ENCODE measurements at regions not wholly inside any gene's neighbourhood (a gene's known extent, or its start where the extent isn't known, plus 50 kb on each side); places are given as distances from the start of the nearest gene placed in this dataset.

- DNase-seq (ENCODE audit: low spot score) = no peak
Observed at GRCh38 chr10:65501259-65501658, 1424.6 kb upstream of the LRRTM3 start.

- no peak for DNase-seq (ENCODE audit: low spot score)
Observed at GRCh38 chr10:65518379-65518778, 1407.5 kb upstream of the LRRTM3 start.

DNA sequence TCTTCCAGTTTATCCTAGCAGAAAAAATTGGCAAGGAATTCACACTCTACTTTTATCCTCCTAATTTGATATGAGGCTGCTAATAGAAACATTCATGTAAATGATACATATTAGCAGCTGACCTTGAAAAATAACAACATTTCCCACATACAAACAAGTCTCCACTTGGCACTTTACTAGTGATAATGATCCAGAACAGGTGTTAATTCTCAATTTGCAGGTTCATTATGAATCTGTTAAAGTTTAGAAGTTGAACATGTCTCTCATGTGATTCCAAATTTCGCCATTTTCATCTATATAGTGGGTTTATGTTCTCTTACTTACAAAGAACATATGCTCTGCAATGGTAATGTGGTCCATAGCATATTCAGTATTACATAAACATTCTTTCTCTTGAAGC lies 1396.8 kb upstream of the LRRTM3 start:
- no peak for DNase-seq (ENCODE audit: low spot score)

DNA sequence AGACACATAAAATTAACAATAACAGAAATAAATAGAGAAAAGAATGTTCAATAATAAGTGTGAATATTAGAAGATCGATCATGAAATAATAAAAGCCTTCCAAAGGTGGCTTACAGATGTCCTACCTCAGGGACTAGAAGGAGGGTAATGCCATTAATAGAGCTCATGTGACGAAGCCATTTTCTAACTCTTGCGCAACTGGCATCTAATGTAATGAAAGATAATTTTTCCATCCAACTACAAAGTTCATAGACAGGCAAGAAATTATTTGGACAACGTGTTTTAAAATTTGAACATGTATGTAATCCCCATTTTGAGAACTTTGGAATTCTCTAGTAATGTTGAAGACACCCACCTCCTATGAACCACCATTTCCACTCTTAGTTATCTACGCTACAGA lies 1394.3 kb upstream of the LRRTM3 start:
- DNase-seq (ENCODE audit: low spot score) = no peak

- DNase-seq (ENCODE audit: low spot score) = no peak
Observed at GRCh38 chr10:65534771-65535170, 1391.1 kb upstream of the LRRTM3 start.

DNA sequence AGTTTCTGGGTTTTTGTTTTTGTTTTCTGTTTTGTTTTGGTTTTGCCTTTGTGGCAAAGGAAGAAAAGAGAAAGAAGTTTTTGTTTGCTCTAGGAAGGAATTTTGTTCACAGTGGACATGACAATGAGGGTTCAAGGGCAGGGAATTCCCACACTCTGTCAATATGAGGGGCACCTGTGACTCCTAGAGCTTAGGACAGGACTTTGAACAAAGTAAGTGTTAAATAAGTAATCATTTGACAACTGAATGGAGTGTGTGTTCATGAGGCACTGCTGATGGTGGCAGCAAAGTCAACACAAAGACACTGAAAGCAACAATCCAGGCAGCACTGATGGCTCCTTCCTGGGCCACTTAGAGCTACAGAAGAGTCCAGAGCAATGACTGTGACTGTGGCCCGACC lies 1381.1 kb upstream of the LRRTM3 start:
- no peak for DNase-seq (ENCODE audit: low spot score)

DNA sequence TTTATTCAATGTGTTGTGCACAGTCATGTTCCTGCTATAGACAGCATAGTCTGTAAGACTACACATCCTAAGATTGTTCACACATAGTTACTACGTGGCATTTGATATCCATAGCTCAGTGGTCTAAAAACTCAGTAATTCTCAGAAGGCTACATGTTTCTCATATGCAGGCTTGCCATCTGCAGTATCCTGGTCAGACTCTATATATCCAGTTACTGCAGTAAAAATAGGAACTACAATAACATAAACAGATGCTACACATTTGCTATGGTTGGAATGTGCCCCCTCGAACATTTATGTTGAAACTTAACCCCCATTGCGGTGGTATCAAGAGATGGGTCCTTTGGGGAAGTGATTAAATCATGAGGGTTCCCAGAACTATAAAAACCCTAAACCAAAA lies 1377.8 kb upstream of the LRRTM3 start:
- no peak for DNase-seq (ENCODE audit: low spot score)

DNA sequence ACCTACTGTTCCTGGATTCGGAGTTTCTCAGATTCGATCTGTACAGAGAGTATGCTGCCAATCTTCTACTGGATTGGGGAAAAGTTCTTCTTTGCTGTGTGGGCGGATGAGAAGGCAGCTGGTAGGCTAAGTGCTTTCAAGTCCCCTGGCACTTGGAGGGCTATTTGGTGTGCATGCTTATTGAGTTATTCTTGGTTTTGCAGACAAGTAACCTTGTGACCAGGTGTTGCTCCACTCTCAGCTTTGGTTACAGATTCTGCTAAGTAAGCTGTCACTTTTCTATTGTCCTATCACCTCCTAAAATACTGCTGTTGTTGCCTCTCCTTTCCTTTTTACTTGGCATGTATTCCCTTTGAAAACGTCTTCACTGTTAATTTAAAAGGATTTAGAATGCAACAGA lies 1375.1 kb upstream of the LRRTM3 start:
- no peak for DNase-seq (ENCODE audit: low spot score)

DNA sequence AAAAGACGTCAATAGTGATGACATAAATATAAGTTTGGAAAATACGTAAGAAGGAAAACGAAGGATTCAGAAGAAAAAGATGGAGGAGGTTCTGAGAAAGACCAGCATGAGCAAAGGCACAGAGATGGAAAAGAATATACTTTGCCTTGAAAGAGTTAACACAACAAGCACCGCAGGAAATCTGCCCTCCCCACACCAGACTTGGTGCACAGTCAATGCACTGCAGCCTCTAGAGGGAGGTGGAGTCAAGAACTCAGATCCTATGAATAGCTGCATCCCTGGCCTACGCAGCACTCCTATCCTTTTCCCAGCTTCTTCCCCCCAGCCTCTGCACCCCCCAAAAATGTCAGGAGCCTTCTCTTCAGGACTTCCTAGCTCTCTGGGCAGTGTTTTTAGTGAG lies 1370.6 kb upstream of the LRRTM3 start:
- no peak for DNase-seq (ENCODE audit: low spot score)

- DNase-seq (ENCODE audit: low spot score) = no peak
Observed at GRCh38 chr10:65556006-65556405, 1369.8 kb upstream of the LRRTM3 start.

GRCh38 chr10:65559369-65559768 lies 1366.5 kb upstream of the LRRTM3 start:
- no peak for DNase-seq (ENCODE audit: low spot score)

GRCh38 chr10:65565246-65565645 lies 1360.6 kb upstream of the LRRTM3 start:
- DNase-seq (ENCODE audit: low spot score) = no peak

DNA sequence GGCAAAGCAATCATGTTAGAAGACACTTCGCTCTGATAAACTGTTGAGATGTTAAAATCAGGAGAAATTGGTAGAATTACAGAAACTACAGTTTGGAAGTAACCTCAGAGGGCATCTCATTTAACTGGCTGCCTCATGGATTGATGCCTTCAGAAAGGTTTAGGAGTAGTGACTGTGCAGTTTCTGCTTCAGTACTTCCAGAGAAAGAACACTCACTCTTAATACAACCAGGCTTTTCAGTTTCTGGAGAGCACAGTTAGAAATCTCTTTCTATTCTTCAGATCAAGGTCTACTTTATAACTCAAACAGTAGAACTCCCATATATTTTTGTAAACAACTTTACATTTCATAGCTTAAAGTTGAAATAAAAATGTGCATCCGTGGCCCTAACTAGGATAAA lies 1358.9 kb upstream of the LRRTM3 start:
- DNase-seq (ENCODE audit: low spot score) = no peak

DNA sequence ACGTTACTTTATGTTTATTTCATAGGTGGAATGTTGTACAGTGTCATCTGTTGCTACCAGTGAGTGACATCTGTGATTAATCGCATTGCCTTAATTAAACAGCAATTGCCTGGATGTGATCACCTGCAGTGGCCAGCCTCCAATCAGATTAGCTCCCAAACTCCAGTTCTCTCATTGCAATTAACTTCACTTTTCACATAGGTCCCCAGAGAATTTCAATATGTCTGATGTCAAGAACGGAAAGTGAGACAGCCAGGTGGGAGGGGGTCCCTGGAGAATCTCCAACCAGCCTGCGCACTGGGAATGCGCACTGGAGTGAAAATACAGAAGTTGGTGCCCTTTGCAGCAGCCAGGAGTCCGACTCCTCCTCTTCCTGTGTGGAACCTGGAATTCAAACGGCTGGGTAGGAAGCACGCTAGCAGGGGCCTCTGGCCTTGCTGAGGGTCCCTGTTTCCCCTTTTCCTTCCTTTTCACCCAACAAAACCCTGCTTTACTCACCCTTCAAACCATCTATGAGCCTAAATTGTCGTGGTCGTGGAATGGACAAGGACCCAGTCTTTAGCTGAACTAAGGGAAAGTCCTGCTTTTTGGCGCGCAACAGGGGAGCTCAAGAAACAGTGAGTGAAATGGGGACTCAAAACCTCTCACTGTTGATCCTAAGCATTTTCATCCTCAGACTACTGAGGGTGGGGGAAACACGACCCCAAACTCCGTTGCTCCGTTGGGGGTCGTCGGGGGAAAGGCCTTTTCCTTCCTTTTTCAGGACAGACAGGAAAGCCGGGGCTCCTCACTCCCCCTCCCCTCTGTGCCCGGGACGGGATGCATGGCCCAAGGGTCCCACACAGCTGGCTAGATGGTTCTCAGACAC lies 1355.5 kb upstream of the LRRTM3 start:
- peak; percentile 33 for DNase-seq (ENCODE audit: low spot score)

- DNase-seq (ENCODE audit: low spot score) = no peak
Observed at GRCh38 chr10:65571011-65571570, 1354.7 kb upstream of the LRRTM3 start.

DNA sequence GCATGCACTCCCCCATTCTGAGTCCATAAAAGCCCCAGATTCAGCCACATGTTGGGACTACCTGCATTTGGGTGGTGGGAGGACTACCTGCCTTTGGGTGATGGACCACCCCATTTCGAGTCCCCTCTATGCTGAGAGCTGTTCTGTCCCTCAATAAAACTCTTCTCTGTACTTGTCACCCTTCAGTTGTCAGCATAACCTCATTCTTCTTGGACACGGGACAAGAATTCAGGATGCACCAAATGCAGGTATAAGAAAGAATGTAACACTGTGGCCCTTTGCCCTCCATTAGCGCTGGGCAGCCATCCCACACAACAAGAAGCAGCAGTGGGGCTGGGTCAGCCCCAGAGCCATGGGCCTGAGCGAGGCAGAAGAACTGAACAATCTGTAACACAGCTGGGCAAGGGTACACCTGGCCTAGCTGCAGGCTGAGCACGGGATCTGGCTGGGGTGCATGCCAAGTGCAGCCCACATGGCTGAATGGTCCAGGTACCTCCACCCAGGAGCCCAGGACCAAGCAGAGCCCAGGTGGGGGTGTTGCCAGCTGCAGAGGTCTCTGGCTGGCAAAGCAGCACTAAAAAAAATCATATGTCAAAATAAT lies 1344.3 kb upstream of the LRRTM3 start:
- no peak for DNase-seq (ENCODE audit: low spot score)

DNA sequence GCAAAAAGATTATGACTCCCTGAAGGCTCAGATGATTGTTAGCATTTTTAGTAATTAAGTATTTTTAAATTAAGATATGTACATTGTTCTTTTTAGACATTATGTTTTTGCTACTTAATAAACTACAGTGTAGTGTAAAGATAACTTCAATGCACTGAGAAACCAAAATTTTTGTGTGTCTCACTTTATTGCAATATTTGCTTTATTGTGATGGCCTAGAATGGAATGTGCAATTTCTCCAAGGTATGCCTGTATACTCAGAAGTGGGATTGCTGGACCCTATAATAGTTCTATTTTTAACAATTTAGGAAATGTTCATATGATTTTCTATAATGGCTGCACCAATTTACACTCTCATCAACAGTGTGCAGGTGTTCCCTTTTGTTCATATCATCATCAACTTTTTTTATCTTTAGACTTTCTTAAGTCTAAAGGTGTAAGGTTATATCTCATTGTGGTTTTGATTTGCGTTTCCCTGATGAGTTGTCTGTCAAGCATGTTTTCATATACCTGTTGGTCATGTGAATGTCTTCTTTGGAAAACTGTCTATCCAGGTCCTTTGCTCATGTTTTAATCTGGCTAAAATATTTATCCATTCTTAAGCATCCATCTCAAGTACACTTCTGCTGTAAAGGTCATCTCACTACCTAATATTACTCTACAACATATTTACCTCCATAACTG lies 1323.5 kb upstream of the LRRTM3 start:
- no peak for DNase-seq (ENCODE audit: low spot score)

- no peak for DNase-seq (ENCODE audit: low spot score)
Observed at GRCh38 chr10:65611592-65611991, 1314.2 kb upstream of the LRRTM3 start.

GRCh38 chr10:65614956-65615565 lies 1310.8 kb upstream of the LRRTM3 start:
- no peak for DNase-seq (ENCODE audit: low spot score)

GRCh38 chr10:65618126-65618525 lies 1307.7 kb upstream of the LRRTM3 start:
- DNase-seq (ENCODE audit: low spot score) = no peak

DNA sequence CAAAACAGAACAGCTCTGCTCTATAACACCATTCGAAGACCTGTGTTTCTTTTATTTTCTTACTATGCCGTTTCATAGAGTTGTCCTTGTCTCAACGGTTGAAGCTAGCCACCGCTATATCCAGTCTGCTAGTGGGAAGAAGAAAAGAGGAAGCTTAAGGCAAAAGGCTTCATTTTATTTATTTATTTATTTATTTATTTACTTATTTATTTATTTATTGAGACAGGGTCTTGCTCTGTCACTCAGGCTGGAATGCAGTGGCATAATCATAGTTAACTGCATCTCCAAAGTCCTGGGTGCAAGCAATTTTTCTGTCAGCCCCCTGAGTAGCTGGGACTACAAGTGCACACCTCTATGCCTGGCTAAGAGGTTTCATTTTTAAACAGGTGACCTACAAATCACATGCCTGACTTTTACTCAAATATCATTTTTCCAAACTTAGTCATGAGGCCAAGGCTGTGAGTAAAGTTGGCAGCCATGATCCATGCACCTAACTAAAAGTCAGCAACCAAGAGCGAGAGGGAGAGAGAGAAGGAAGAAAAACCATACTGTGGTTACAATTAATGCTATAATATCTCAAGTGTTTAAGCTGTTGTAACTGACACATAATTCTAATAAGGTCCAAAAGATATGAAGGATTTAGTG lies 1305.3 kb upstream of the LRRTM3 start:
- DNase-seq (ENCODE audit: low spot score) = no peak

- DNase-seq (ENCODE audit: low spot score) = no peak
Observed at GRCh38 chr10:65622608-65623007, 1303.2 kb upstream of the LRRTM3 start.
